Muscle of leg (tissue), 3 donors: ENCODE measurements at regions not wholly inside any gene's neighbourhood (a gene's known extent, or its start where the extent isn't known, plus 50 kb on each side); places are given as distances from the start of the nearest gene placed in this dataset.
A peak's percentile ranks its signal among the peaks of the same experiment; 100 is the strongest.

ENCODE experiments used
- DNase-seq: peaks from one replicate; pipeline ENCODE4 v3.0.0; 2013
- H3K27ac ChIP-seq: one replicate; pipeline ENCODE4 v1.5.1; 2013; ENCODE audit warnings: mild to moderate bottlenecking, low read length, control low read depth
- H3K27me3 ChIP-seq: one replicate; pipeline ENCODE4 v1.6.1; 2013; ENCODE audit warnings: low read length; ENCODE audit not compliant: control insufficient read depth, insufficient read depth
- H3K36me3 ChIP-seq: one replicate; pipeline ENCODE4 v1.6.1; 2013; ENCODE audit warnings: low read length; ENCODE audit not compliant: control insufficient read depth, insufficient read depth
- H3K4me1 ChIP-seq: one replicate; pipeline ENCODE4 v1.6.1; 2013; ENCODE audit warnings: low read length; ENCODE audit not compliant: control insufficient read depth, insufficient read depth
- H3K4me3 ChIP-seq: one replicate; pipeline ENCODE4 v1.5.1; 2013; ENCODE audit warnings: low read length, control low read depth
- H3K9me3 ChIP-seq: replicated peaks from 2 replicates; pipeline ENCODE4 v1.6.1; 2013; ENCODE audit warnings: low read depth, low read length; ENCODE audit not compliant: control insufficient read depth
- WGBS: methylation state at CpG from one replicate; pipeline ENCODE4 v1.1.5; 2013; ENCODE audit warnings: missing lambda C conversion rate; ENCODE audit not compliant: insufficient coverage; 5-methylcytosine and 5-hydroxymethylcytosine counted together

DNA sequence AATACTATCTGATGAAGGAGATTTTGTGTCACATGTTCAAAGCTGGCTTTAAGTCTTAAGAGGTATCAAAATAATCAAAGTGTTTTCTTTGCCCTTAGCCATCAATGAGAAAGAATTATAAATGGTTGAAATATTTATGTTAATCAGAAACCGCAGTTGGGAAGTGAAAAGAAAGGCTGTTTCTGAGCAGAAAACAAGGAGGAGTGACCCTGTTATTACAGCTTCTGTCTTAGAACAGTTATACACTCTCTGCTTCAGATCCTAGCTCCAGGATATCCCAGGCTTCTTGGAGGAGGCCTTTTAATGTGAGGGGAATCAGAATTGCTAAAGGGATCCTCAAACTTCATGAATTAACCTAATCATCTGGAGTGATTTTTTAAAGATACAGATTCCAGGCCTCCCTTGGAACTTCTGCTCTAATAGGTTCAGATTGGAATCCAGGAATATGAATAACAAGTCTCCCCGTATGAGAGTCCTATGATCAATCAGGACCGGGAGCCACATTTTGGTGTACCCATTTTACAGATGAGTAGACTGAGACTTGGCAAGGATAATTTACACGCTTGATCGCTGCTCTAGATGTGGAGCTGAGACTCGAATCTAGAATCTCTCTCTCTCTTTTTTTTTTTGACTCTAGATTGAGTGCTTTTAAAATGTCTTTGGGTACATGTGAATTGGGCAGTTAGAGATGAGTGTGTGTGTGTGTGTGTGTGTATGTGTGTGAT is 50.8 kb upstream of the JAG1 start:
- H3K27ac ChIP-seq = no peak overlapping the region
- H3K36me3 ChIP-seq = no peaks in the 10 kb centered on the region
- WGBS = 94% methylated on average over 2 of the region's 6 CpGs

DNA sequence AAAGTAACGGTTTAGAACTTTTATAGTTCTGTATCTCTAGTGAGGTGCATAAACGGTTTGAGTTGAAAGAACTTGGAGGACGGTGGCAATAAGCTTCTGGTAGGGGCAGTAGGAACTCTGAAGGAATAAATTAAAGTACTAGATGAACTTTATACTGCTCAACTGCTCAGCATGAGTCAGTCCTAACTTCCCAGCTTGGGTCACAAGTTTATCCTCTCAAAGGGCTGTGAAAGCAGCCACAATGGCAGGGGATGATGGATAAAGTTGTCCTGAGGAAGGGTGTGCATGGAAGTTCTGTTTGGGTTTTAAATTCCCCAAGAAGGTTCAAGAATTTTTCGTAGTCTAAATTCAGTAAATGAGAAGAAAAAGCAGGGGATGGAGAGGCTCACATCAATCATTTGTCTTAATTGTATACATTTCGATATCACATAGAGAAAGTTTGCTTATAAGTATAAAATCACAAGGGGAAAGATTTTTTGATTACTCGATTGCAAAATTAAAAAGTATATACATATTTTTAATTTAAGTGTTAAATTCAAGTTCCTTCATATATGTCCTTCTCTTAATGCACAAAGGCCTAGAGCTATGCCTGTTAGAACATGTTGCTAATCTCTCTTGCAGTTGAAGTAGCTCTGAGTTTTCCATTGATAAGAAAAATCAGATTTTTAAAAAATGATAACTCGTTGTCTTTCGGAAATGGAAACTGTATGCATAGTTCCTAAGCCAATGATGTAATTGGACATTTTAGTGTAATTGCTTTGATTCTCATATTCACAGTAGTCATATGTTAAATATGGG is 55.3 kb upstream of the JAG1 start:
- Histone ChIP-seq H3K4me3 (no peak overlapping the region), H3K36me3 (no peaks in the 10 kb centered on the region), H3K27me3 (no peaks in the 10 kb centered on the region), H3K4me1 (no peaks in the 10 kb centered on the region), H3K9me3 (peaks cover 5% of the 10 kb centered on the region), H3K27ac (no peak overlapping the region)
- no peak for DNase-seq
- 46% methylated on average over 2 of the region's 8 CpGs for WGBS

More for the DNA sequence above, 50.8 kb upstream of the JAG1 start:
- H3K9me3 ChIP-seq = peaks cover under 1% of the 10 kb centered on the region
- DNase-seq = no peak
- no peaks in the 10 kb centered on the region for H3K4me1 ChIP-seq
- no peaks in the 10 kb centered on the region for H3K27me3 ChIP-seq
- H3K4me3 ChIP-seq = no peak overlapping the region

DNA sequence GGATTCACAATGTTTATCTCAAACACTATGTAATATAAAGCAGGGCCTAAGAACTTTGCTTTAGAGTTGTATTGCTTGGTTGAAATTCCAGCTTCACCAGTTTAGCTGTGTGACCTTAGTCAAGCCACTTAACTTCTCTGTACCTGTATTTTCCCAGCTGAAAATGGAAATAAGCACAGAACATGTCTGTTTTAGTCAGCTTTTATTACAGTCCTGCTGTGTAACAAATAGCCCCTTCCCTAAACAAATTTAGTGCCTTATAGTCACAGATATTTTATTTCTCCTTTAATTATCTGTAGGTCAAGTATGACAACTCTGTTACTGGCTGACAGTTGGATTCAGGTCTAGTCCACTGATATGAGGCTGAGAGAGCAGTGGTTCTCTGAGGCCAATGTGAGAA is 56.0 kb upstream of the JAG1 start:
- H3K9me3 ChIP-seq = peaks cover 5% of the 10 kb centered on the region
- DNase-seq = no peak
- no peak overlapping the region for H3K27ac ChIP-seq
- no peaks in the 10 kb centered on the region for H3K27me3 ChIP-seq
- H3K4me3 ChIP-seq = no peak overlapping the region
- no peaks in the 10 kb centered on the region for H3K36me3 ChIP-seq
- H3K4me1 ChIP-seq = no peaks in the 10 kb centered on the region

DNA sequence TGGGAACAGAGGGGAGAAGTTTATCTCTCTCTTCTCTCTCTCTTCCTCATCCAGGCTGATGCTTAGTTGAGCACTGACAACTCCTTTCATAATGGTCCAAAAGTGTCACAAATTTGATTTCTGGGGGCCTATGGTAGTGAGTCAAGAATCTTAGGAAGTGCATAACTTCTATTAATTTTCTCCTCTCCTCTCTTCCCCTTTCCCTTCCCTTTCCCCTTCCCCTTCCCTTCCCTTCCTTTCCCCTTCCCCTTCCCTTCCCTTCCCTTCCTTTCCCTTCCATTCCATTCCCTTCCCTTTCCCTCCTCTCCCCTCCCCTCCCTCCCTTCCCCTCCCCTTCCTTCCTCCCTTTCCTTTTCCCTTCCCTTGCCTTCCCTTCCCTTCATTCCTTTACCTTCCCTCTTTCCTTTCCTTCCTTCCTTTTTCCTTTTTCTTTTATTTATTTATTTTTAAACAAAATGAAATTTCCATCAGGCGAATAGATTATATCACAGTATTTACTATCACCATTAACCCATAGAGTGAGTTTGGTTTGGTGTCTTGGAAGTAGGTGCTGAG is 56.9 kb upstream of the JAG1 start:
- Histone ChIP-seq H3K9me3 (peaks cover 5% of the 10 kb centered on the region), H3K36me3 (no peaks in the 10 kb centered on the region), H3K4me1 (no peaks in the 10 kb centered on the region), H3K27me3 (no peaks in the 10 kb centered on the region), H3K4me3 (no peak overlapping the region), H3K27ac (no peak overlapping the region)
- DNase-seq = no peak
- no CpG with 5 or more reads among the region's 1 CpG for WGBS

DNA sequence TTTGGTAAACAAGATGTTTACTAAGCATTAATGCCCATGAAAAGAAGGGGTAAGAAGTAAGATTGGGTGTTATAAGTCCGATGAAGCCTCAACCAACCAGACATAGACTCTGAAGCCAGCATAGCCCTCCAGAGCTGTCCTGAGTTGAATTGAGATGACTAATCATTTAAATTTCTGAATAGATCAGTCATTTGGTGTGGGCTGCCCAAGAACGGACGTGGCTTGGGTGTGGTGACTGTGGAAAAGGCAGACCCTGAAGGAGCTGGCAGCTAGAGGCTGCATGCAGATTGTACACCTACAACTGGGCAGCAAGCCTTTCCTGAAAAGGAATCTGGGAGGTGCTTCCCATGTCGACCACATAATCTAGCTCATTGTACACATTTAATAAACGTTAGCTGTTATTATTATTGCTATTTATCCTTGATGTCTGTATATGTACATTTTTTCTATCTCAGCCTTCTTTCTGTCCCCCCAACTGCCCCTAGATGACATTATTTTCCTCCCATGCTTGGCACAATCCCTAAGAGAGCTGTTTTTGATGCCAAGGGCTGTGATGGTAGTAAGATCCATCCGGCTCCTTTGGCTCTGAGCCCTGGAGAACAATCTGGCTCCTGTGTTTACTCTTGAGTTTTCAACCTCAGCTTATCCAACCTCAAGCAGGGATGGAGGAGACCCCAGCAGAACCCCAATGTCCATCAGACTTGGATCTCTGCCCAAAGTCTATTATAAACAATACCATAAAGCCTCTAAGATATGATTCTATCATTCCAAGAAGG is 57.6 kb upstream of the JAG1 start:
- DNase-seq = no peak
- Histone ChIP-seq H3K27ac (no peak overlapping the region), H3K4me3 (no peak overlapping the region), H3K27me3 (no peaks in the 10 kb centered on the region), H3K9me3 (peaks cover 5% of the 10 kb centered on the region), H3K36me3 (no peaks in the 10 kb centered on the region), H3K4me1 (no peaks in the 10 kb centered on the region)
- WGBS = 69% methylated on average over 2 of the region's 6 CpGs

DNA sequence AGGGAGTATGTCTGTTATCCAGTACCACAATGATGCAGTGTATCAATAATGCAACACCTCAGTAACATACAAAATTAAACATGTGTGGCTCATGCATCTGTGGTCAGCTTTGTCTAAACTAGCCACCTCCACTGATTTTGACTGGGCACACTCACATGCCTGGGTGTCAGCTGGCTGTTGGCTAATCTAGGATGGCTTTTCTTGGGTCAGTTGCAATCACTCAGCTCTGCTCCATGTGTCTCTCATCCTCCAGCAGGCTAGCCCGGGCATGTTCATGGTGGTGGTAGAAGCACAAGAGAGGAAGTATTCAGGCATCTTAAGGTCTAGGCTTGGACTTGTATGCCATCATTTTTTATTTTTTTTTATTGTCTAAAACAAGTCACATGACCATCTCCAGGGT is 59.3 kb upstream of the JAG1 start:
- Histone ChIP-seq H3K9me3 (peaks cover 5% of the 10 kb centered on the region), H3K27me3 (no peaks in the 10 kb centered on the region), H3K4me3 (no peak overlapping the region), H3K27ac (no peak overlapping the region), H3K36me3 (no peaks in the 10 kb centered on the region), H3K4me1 (no peaks in the 10 kb centered on the region)
- no peak for DNase-seq
- no CpG with 5 or more reads among the region's 1 CpG for WGBS

DNA sequence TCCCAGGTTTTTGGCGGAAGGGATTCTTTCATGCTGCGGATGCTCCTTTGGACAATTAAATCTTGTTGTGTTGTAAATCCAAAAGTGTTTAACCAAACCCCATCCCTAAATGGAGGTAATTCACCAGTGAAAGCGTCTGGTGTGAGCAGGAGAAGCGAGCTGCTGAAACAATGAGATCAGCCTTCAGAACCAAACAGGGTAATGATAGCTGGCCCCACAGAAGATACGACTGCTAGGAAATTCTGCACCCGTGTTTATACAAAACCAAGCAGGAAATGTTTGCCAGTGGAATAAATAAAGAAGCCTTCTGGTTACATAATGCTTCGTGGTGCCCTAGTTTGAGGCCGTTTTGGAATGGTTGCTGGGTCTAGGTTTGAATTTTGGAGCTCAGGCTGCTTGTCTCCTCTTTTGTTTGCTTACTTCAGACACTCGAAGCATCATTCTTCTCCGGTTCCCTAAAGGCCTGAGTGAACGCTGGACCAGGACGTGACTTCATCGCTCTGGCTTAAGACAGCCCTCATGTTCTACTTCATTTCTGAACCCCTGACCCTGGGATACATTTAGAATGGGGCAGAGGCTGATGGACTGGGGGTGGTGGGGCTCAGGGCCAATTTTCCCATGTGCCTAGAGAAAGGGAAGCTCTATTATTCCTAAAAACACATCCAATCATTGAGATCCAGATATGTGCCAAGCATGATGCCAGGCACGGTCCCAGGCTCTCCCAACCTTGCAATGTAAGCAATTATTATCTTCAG is 61.6 kb upstream of the JAG1 start:
- Histone ChIP-seq H3K27me3 (no peaks in the 10 kb centered on the region), H3K9me3 (no peaks in the 10 kb centered on the region), H3K4me1 (peaks cover 2% of the 10 kb centered on the region), H3K4me3 (no peak overlapping the region), H3K36me3 (no peaks in the 10 kb centered on the region), H3K27ac (no peak overlapping the region)
- DNase-seq = no peak
- 62% methylated on average over 8 of the region's 14 CpGs for WGBS

DNA sequence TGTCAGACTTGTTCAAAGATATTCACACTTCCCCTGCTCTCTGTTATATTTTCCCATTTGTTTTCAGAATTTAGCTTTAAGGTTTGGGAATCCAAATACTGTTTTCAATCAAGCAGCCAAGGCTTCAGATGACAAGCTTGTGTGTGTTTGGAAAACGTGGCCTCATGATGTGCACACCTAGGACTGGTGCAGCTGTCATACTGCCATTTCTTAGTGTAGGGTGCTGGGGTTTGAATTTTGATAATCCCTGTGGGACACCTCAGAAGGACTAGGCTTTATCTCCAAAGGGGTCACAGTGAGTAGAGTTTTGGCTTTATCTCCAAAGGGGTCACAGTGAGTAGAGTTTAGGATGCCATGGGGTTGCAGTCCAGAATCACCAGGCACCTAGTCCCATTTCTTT is 65.3 kb upstream of the JAG1 start:
- H3K27ac ChIP-seq = no peak overlapping the region
- H3K27me3 ChIP-seq = no peaks in the 10 kb centered on the region
- H3K36me3 ChIP-seq = no peaks in the 10 kb centered on the region
- peaks cover 4% of the 10 kb centered on the region for H3K4me1 ChIP-seq
- no peak overlapping the region for H3K4me3 ChIP-seq
- H3K9me3 ChIP-seq = no peaks in the 10 kb centered on the region
- WGBS = 20% methylated on average over 1 of the region's 1 CpG
- DNase-seq = no peak

DNA sequence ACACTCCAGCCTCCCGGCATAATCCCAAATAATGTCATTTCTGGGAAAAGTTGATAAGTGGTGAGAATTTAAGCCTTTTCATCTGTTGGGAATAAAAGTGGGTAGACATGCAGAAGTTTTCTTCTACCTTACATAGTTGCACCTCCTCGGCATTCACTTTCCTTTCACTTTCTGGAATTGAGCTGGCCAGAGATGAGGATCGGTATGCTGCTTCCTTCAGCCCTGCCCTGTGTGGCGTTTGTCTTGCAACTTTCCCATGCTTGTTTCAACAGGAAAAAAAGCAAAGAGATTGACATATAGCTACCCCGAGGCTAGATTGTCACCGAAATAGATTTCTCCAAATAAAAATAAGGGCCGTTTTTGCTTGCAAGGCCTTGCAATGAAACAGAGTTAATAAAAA is 65.8 kb upstream of the JAG1 start:
- DNase-seq = peak; percentile 22
- Histone ChIP-seq H3K27me3 (no peaks in the 10 kb centered on the region), H3K9me3 (no peaks in the 10 kb centered on the region), H3K36me3 (no peaks in the 10 kb centered on the region), H3K4me1 (peaks cover 4% of the 10 kb centered on the region), H3K27ac (peak overlapping the region; percentile 30), H3K4me3 (no peak overlapping the region)
- WGBS = 34% methylated on average over 3 of the region's 7 CpGs
